HL-60 (cell line): ENCODE measurements at regions not wholly inside any gene's neighbourhood (a gene's known extent, or its start where the extent isn't known, plus 50 kb on each side); places are given as distances from the start of the nearest gene placed in this dataset.

Source experiments
- DNase-seq, 2 experiments: peaks; one replicate each; pipeline ENCODE4 v3.0.0-alpha.2; 2010 to 2020; ENCODE audit warnings: low read depth in 1 of 2, low spot score in 1 of 2
- H3K27ac ChIP-seq: fragments of 250-450 bp; sonication (Bioruptor Pico); replicated peaks from 2 replicates; pipeline ENCODE4 v1.5.1; 2020; ENCODE audit warnings: mild to moderate bottlenecking, moderate library complexity
- H3K27me3 ChIP-seq: fragments of 250-450 bp; sonication (Bioruptor Pico); 2 replicates; pipeline ENCODE4 v1.5.1; 2021; ENCODE audit warnings: mild to moderate bottlenecking, moderate library complexity; ENCODE audit not compliant: insufficient read depth, poor library complexity, severe bottlenecking
- H3K4me3 ChIP-seq: replicated peaks from 2 replicates; pipeline ENCODE4 v1.5.1; 2011; ENCODE audit warnings: mild to moderate bottlenecking, control low read depth, low read length; ENCODE audit not compliant: insufficient read depth
- CTCF ChIP-seq: IDR thresholded peaks from one replicate; pipeline ENCODE4 v1.5.1; 2011; ENCODE audit warnings: low read length, control low read depth, inconsistent platforms; ENCODE audit not compliant: insufficient read depth
- GABPA ChIP-seq: IDR thresholded peaks from 2 replicates; pipeline ENCODE4 v1.6.1; 2012; ENCODE audit warnings: low read depth
- POLR2AphosphoS5 ChIP-seq: IDR thresholded peaks from 2 replicates; pipeline ENCODE4 v1.6.1; 2012; ENCODE audit warnings: low read depth
- REST ChIP-seq: IDR thresholded peaks from 2 replicates; pipeline ENCODE4 v1.6.1; 2012; ENCODE audit warnings: low read depth; ENCODE audit not compliant: insufficient replicate concordance
- SPI1 ChIP-seq: IDR thresholded peaks from 2 replicates; pipeline ENCODE4 v1.6.1; 2012; ENCODE audit warnings: low read depth, mild to moderate bottlenecking, borderline replicate concordance

- TF ChIP-seq POLR2AphosphoS5 (no peak), SPI1 (no peak), CTCF (no peak), GABPA (no peak), REST (no peak)
- no peak overlapping the region for H3K27ac ChIP-seq
- no peaks in the 10 kb centered on the region for H3K27me3 ChIP-seq
- no peak for DNase-seq
- H3K4me3 ChIP-seq, result no peak overlapping the region
Measured at GRCh38 chr20:55740076-55740475, 265.2 kb downstream of the CBLN4 start.

- H3K4me3 ChIP-seq, result no peak overlapping the region
- H3K27me3 ChIP-seq, result no peaks in the 10 kb centered on the region
- no peak for DNase-seq
- TF ChIP-seq SPI1 (no peak), POLR2AphosphoS5 (no peak), GABPA (no peak)
- no peak overlapping the region for H3K27ac ChIP-seq
Measured at GRCh38 chr20:55730321-55730720, 275.0 kb downstream of the CBLN4 start.

GRCh38 chr20:55714736-55715135 is 290.6 kb downstream of the CBLN4 start:
- TF ChIP-seq POLR2AphosphoS5 (no peak), CTCF (no peak), GABPA (no peak), REST (no peak)
- Histone ChIP-seq H3K27me3 (no peaks in the 10 kb centered on the region), H3K27ac (no peak overlapping the region), H3K4me3 (no peak overlapping the region)
- no peak for DNase-seq

- no peak overlapping the region for H3K4me3 ChIP-seq
- TF ChIP-seq GABPA (no peak), REST (no peak), SPI1 (no peak)
- no peaks in the 10 kb centered on the region for H3K27me3 ChIP-seq
- DNase-seq, result no peak
- no peak overlapping the region for H3K27ac ChIP-seq
Measured at GRCh38 chr20:55714082-55714481, 291.2 kb downstream of the CBLN4 start.
